DND-41 (cell line): ENCODE measurements at regions not wholly inside any gene's neighbourhood (a gene's known extent, or its start where the extent isn't known, plus 50 kb on each side); places are given as distances from the start of the nearest gene placed in this dataset.

Source experiments
- ATAC-seq: fragments of 200-7000 bp; cut with Tn5 transposase; 3 replicates; pipeline ENCODE4 v1.9.1; 2021; ENCODE audit warnings: low read depth; ENCODE audit not compliant: insufficient read depth
- DNase-seq: peaks from one replicate; pipeline ENCODE4 v3.0.0-alpha.2; 2020
- H2AFZ ChIP-seq: 2 replicates; pipeline ENCODE4 v1.6.0; 2012; ENCODE audit warnings: low read depth, low read length
- H3K27ac ChIP-seq: 2 replicates; pipeline ENCODE4 v1.5.1; 2012; ENCODE audit warnings: low read length, inconsistent platforms
- H3K27me3 ChIP-seq: fragments of 200-600 bp; sonication (generic); 2 replicates; pipeline ENCODE4 v1.6.0; 2012; ENCODE audit warnings: low read length, mild to moderate bottlenecking, inconsistent platforms; ENCODE audit not compliant: insufficient read depth, poor library complexity
- H3K36me3 ChIP-seq: 2 replicates; pipeline ENCODE4 v1.5.1; 2012; ENCODE audit warnings: low read length, inconsistent platforms; ENCODE audit not compliant: insufficient read depth
- H3K4me1 ChIP-seq: 2 replicates; pipeline ENCODE4 v1.5.1; 2012; ENCODE audit warnings: mild to moderate bottlenecking, low read length; ENCODE audit not compliant: insufficient read depth
- H3K4me2 ChIP-seq: 2 replicates; pipeline ENCODE4 v1.6.0; 2012; ENCODE audit warnings: mild to moderate bottlenecking, moderate library complexity, low read length, inconsistent platforms; ENCODE audit not compliant: insufficient read depth
- H3K4me3 ChIP-seq, 2 experiments: fragments of 200-600 bp in 1 of 2; shearing (Covaris generic) in 1 of 2; 2 replicates each; pipeline ENCODE4 v1.5.1; 2012 to 2016; ENCODE audit warnings: inconsistent platforms in 2 of 2, low read length in 2 of 2, mild to moderate bottlenecking in 2 of 2, low read depth in 1 of 2, moderate library complexity in 1 of 2
- H3K79me2 ChIP-seq: 2 replicates; pipeline ENCODE4 v1.6.0; 2012; ENCODE audit warnings: low read length, inconsistent platforms; ENCODE audit not compliant: insufficient read depth
- H3K9ac ChIP-seq: 2 replicates; pipeline ENCODE4 v1.6.0; 2012; ENCODE audit warnings: low read depth, mild to moderate bottlenecking, inconsistent platforms, low read length, moderate library complexity
- H3K9me3 ChIP-seq: 2 replicates; pipeline ENCODE4 v1.5.1; 2012; ENCODE audit warnings: low read length, moderate library complexity, mild to moderate bottlenecking, inconsistent platforms; ENCODE audit not compliant: insufficient read depth, severe bottlenecking
- H4K20me1 ChIP-seq: 2 replicates; pipeline ENCODE4 v1.6.0; 2012; ENCODE audit warnings: low read length; ENCODE audit not compliant: insufficient read depth
- CTCF ChIP-seq: IDR thresholded peaks from 2 replicates; pipeline ENCODE4 v1.5.1; 2012; ENCODE audit warnings: borderline replicate concordance, low read length, moderate library complexity, mild to moderate bottlenecking; ENCODE audit not compliant: poor library complexity, severe bottlenecking; ENCODE audit errors: extremely low read depth
- EZH2 ChIP-seq: IDR thresholded peaks from 3 replicates; pipeline ENCODE4 v1.6.1; 2012; ENCODE audit warnings: borderline replicate concordance, low read depth, mild to moderate bottlenecking, moderate library complexity, low read length, inconsistent platforms; ENCODE audit not compliant: severe bottlenecking

- no peak for TF ChIP-seq CTCF
- TF ChIP-seq EZH2, result no peak
- Histone ChIP-seq H3K36me3 (no peaks in the 10 kb centered on the region), H3K9me3 (no peaks in the 10 kb centered on the region), H3K27ac (no peak overlapping the region), H3K4me1 (no peaks in the 10 kb centered on the region), H3K9ac (no peak overlapping the region), H4K20me1 (no peaks in the 10 kb centered on the region), H3K4me3 (no peak overlapping the region), H3K4me2 (no peak overlapping the region), H3K27me3 (peaks cover 19% of the 10 kb centered on the region), H2AFZ (no peak overlapping the region), H3K79me2 (no peaks in the 10 kb centered on the region)
- ATAC-seq (no peak), DNase-seq (no peak)
Observed at GRCh38 chr5:176716320-176716719, 69.0 kb downstream of the TSPAN17 start.

DNA sequence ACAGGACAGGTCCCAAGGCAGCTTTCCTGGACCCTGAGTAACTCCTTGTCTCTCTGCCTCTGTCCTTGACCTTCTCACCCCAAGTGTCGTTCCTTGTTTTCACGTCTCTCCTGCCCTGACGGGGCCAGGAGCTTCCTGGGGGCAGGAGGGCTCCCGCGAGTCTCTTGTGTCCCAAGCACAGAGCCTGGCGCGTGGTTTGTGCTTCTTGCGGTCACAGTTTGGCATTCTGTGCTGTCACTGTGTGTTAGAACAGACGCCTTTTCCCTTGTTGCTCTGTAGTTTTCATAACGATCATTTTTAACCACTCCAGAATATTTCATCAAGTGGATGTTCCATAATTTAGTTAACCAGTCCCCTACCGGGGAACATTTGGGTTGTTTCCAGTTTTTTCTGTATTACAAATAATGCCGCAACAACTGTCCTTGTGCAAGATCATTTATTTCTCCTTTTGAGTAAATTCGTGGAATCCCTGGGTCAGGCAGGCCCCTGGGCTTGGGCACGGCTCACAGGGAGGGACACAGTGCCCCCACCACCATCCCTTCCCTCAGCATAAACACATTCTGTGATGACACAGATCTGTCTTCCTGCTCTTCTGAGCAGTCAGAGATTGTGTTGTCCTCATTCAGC is 71.9 kb downstream of the TSPAN17 start:
- no peak overlapping the region for H3K27ac ChIP-seq

DNA sequence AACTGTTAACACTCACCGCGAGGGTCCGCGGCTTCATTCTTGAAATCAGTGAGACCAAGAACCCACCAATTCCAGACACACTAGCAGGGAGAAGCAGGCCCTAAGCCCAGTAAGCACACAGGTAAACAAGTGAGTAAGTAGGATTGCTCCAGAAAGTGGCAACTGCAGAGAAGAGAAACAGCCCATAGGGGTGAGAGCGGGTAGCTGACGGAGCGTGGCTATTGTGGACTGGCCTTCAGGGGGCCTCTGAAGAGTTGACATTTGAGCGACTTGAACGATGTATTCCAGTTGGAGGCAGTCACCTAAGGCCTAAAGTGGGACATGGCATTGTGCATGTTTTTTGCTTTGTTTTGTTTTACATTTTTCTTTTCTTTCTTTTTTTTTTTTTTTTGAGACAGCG is 74.2 kb downstream of the TSPAN17 start:
- DNase-seq, result no peak
- Histone ChIP-seq H3K79me2 (no peaks in the 10 kb centered on the region), H2AFZ (no peak overlapping the region), H3K4me3 (no peak overlapping the region), H3K27me3 (peaks cover 25% of the 10 kb centered on the region), H3K4me2 (no peak overlapping the region), H3K36me3 (no peaks in the 10 kb centered on the region), H3K4me1 (no peaks in the 10 kb centered on the region), H3K9ac (no peak overlapping the region), H3K9me3 (no peaks in the 10 kb centered on the region), H4K20me1 (0 out of 2 replicates have a peak, but pooled peaks cover 3% of the 10 kb centered on the region), H3K27ac (no peak overlapping the region)
- TF ChIP-seq CTCF (no peak), EZH2 (no peak)
- no peak for ATAC-seq

More for the DNA sequence above, 71.9 kb downstream of the TSPAN17 start:
- DNase-seq (no peak), ATAC-seq (no peak)
- H3K36me3 ChIP-seq, result no peaks in the 10 kb centered on the region
- H2AFZ ChIP-seq, result no peak overlapping the region
- H3K9ac ChIP-seq, result no peak overlapping the region
- no peak for TF ChIP-seq CTCF
- TF ChIP-seq EZH2, result no peak
- no peak overlapping the region for H3K4me3 ChIP-seq
- H3K79me2 ChIP-seq, result no peaks in the 10 kb centered on the region
- no peak overlapping the region for H3K4me2 ChIP-seq
- no peaks in the 10 kb centered on the region for H3K4me1 ChIP-seq
- 0 out of 2 replicates have a peak, but pooled peaks cover 3% of the 10 kb centered on the region for H4K20me1 ChIP-seq
- H3K27me3 ChIP-seq, result peaks cover 12% of the 10 kb centered on the region
- H3K9me3 ChIP-seq, result no peaks in the 10 kb centered on the region
